WTC11 (cell line): ENCODE measurements at regions not wholly inside any gene's neighbourhood (a gene's known extent, or its start where the extent isn't known, plus 50 kb on each side); places are given as distances from the start of the nearest gene placed in this dataset.
"Not testable (repeated sequence)": the region's sequence is repeated elsewhere in the genome, so short reads cannot be mapped to it uniquely, and the experiment has no call there.

ENCODE experiments used
- ATAC-seq: fragments of 200-7000 bp; cut with Tn5 transposase; 2 replicates; pipeline ENCODE4 v1.10.0; 2021; ENCODE audit warnings: mild to moderate bottlenecking, moderate library complexity
- CTCF ChIA-PET: fragments of 300-600 bp; sonication (Branson Sonifier 250); formaldehyde crosslinking; loops from one replicate; lab custom pipeline; 2021; ENCODE audit warnings: antibody characterized with exemption; lab: Charles Lee
- POLR2A ChIA-PET: fragments of 350-600 bp; sonication (Branson Sonifier 250); formaldehyde crosslinking; loops from one replicate; lab custom pipeline; 2021; ENCODE audit warnings: antibody characterized with exemption; lab: Charles Lee
- DNase-seq: peaks from one replicate; pipeline ENCODE4 v3.0.0; 2021; ENCODE audit warnings: low spot score
- H3K27ac Mint-ChIP-seq: 2 replicates; pipeline ENCODE4 v1.8.0; 2021; ENCODE audit warnings: mixed read lengths
- H3K27me3 Mint-ChIP-seq: 2 replicates; pipeline ENCODE4 v1.8.0; 2021; ENCODE audit warnings: low read depth, mild to moderate bottlenecking, moderate library complexity, mixed read lengths
- H3K36me3 Mint-ChIP-seq: 2 replicates; pipeline ENCODE4 v1.8.0; 2021; ENCODE audit warnings: mixed read lengths
- H3K4me1 Mint-ChIP-seq: 2 replicates; pipeline ENCODE4 v1.8.0; 2022; ENCODE audit warnings: mixed read lengths
- H3K4me3 Mint-ChIP-seq: 2 replicates; pipeline ENCODE4 v1.8.0; 2021; ENCODE audit warnings: mild to moderate bottlenecking, moderate library complexity, mixed read lengths
- H3K9me3 Mint-ChIP-seq: 2 replicates; pipeline ENCODE4 v1.8.0; 2021; ENCODE audit warnings: mixed read lengths
- CBFB ChIP-seq: sonication (generic); formaldehyde crosslinking; IDR thresholded peaks from 2 replicates; pipeline ENCODE4 v1.8.1; 2022; ENCODE audit warnings: mild to moderate bottlenecking, low read depth, missing genetic modification reagents
- CREM ChIP-seq: sonication (generic); formaldehyde crosslinking; IDR thresholded peaks from 2 replicates; pipeline ENCODE4 v1.8.1; 2022; ENCODE audit warnings: mild to moderate bottlenecking, missing genetic modification reagents, moderate library complexity
- E2F5 ChIP-seq: sonication (generic); formaldehyde crosslinking; IDR thresholded peaks from 2 replicates; pipeline ENCODE4 v1.8.1; 2022; ENCODE audit warnings: mild to moderate bottlenecking, moderate library complexity, missing genetic modification reagents
- ESRRA ChIP-seq: sonication (generic); formaldehyde crosslinking; IDR thresholded peaks from 2 replicates; pipeline ENCODE4 v1.8.1; 2022; ENCODE audit warnings: mild to moderate bottlenecking, missing genetic modification reagents, borderline replicate concordance
- HMGA2 ChIP-seq: fragments of 250-450 bp; sonication (Bioruptor Pico); IDR thresholded peaks from 2 replicates; pipeline ENCODE4 v1.4.0; 2021; ENCODE audit warnings: mild to moderate bottlenecking, moderate library complexity
- JUN ChIP-seq: sonication (generic); formaldehyde crosslinking; IDR thresholded peaks from 2 replicates; pipeline ENCODE4 v1.8.0; 2023; ENCODE audit warnings: mild to moderate bottlenecking, missing genetic modification reagents
- MAX ChIP-seq: sonication (generic); formaldehyde crosslinking; IDR thresholded peaks from 2 replicates; pipeline ENCODE4 v1.8.0; 2022; ENCODE audit warnings: mild to moderate bottlenecking, missing genetic modification reagents
- MLX ChIP-seq: sonication (generic); formaldehyde crosslinking; IDR thresholded peaks from 2 replicates; pipeline ENCODE4 v1.8.1; 2023; ENCODE audit warnings: mild to moderate bottlenecking, missing genetic modification reagents, moderate library complexity
- NR1H2 ChIP-seq: sonication (generic); formaldehyde crosslinking; IDR thresholded peaks from 2 replicates; pipeline ENCODE4 v1.9.0; 2021; ENCODE audit warnings: mild to moderate bottlenecking, moderate library complexity, missing genetic modification reagents
- NR2C2 ChIP-seq: sonication (generic); formaldehyde crosslinking; IDR thresholded peaks from 2 replicates; pipeline ENCODE4 v1.8.0; 2022; ENCODE audit warnings: mild to moderate bottlenecking, missing genetic modification reagents
- PRRX2 ChIP-seq: fragments of 250-450 bp; sonication (Bioruptor Pico); IDR thresholded peaks from 2 replicates; pipeline ENCODE4 v1.8.0; 2021; ENCODE audit warnings: mild to moderate bottlenecking
- RORB ChIP-seq: fragments of 250-450 bp; sonication (Bioruptor Pico); IDR thresholded peaks from 2 replicates; pipeline ENCODE4 v1.9.0; 2021; ENCODE audit warnings: mild to moderate bottlenecking
- SOX15 ChIP-seq: fragments of 250-450 bp; sonication (Bioruptor Pico); IDR thresholded peaks from 2 replicates; pipeline ENCODE4 v1.9.0; 2021; ENCODE audit warnings: mild to moderate bottlenecking
- TCF7 ChIP-seq: sonication (generic); formaldehyde crosslinking; IDR thresholded peaks from 2 replicates; pipeline ENCODE4 v1.8.0; 2022; ENCODE audit warnings: mild to moderate bottlenecking, low read depth, missing genetic modification reagents, moderate library complexity
- USF2 ChIP-seq: sonication (generic); formaldehyde crosslinking; IDR thresholded peaks from 2 replicates; pipeline ENCODE4 v1.8.1; 2023; ENCODE audit warnings: mild to moderate bottlenecking, missing genetic modification reagents, moderate library complexity
- ZBTB21 ChIP-seq: sonication (generic); formaldehyde crosslinking; IDR thresholded peaks from 2 replicates; pipeline ENCODE4 v1.8.1; 2023; ENCODE audit warnings: mild to moderate bottlenecking, missing genetic modification reagents, borderline replicate concordance
- ZNF121 ChIP-seq: sonication (generic); formaldehyde crosslinking; IDR thresholded peaks from 2 replicates; pipeline ENCODE4 v1.8.0; 2023; ENCODE audit warnings: missing genetic modification reagents
- ZNF232 ChIP-seq: sonication (generic); formaldehyde crosslinking; IDR thresholded peaks from 2 replicates; pipeline ENCODE4 v1.8.0; 2022; ENCODE audit warnings: mild to moderate bottlenecking, missing genetic modification reagents
- ZNF396 ChIP-seq: fragments of 250-450 bp; sonication (Bioruptor Pico); IDR thresholded peaks from 2 replicates; pipeline ENCODE4 v1.8.0; 2021; ENCODE audit warnings: mild to moderate bottlenecking, moderate library complexity, borderline replicate concordance
- ZNF416 ChIP-seq: fragments of 250-450 bp; sonication (Bioruptor Pico); IDR thresholded peaks from 2 replicates; pipeline ENCODE4 v1.9.0; 2021; ENCODE audit warnings: mild to moderate bottlenecking, inconsistent platforms
- ZNF423 ChIP-seq: fragments of 250-450 bp; sonication (Bioruptor Pico); IDR thresholded peaks from 2 replicates; pipeline ENCODE4 v2.1.2; 2022; ENCODE audit warnings: mild to moderate bottlenecking, moderate library complexity

- TF ChIP-seq ZBTB21 (CRISPR knock-in tag) = no peak
- TF ChIP-seq NR2C2 (CRISPR knock-in tag) = no peak
- no peak for TF ChIP-seq CBFB (CRISPR knock-in tag)
- TF ChIP-seq MLX (CRISPR knock-in tag) = no peak
- TF ChIP-seq SOX15 (CRISPR knock-in tag) = no peak
- no peak for TF ChIP-seq ZNF416 (CRISPR knock-in tag)
- no peak for TF ChIP-seq ESRRA (CRISPR knock-in tag)
- TF ChIP-seq E2F5 = no peak
- no peak for TF ChIP-seq ZNF423 (CRISPR knock-in tag)
- TF ChIP-seq TCF7 = no peak
- TF ChIP-seq ZNF396 (CRISPR knock-in tag) = no peak
- TF ChIP-seq ZNF232 (CRISPR knock-in tag) = no peak
- TF ChIP-seq MAX (CRISPR knock-in tag) = no peak
- TF ChIP-seq RORB (CRISPR knock-in tag) = no peak
- no peak for TF ChIP-seq NR1H2
- TF ChIP-seq JUN (CRISPR knock-in tag) = no peak
- Mint-ChIP-seq H3K27me3 (peaks cover 39% of the 10 kb centered on the region), H3K4me3 (no peak overlapping the region), H3K4me1 (no peaks in the 10 kb centered on the region), H3K9me3 (no peaks in the 10 kb centered on the region), H3K36me3 (no peaks in the 10 kb centered on the region), H3K27ac (no peak overlapping the region)
- CTCF ChIA-PET = no interaction called here
- no peak for DNase-seq
- POLR2A ChIA-PET = no interaction called here
- no peak for ATAC-seq
Measured at GRCh38 chr7:115289971-115290370, 368.1 kb downstream of the MDFIC start.

- Mint-ChIP-seq H3K4me3 (no peak overlapping the region), H3K27me3 (no peaks in the 10 kb centered on the region), H3K36me3 (no peaks in the 10 kb centered on the region)
- DNase-seq = no peak
- TF ChIP-seq ZNF121 (no peak), PRRX2 (CRISPR knock-in tag) (no peak), CREM (no peak), USF2 (CRISPR knock-in tag) (no peak), ESRRA (CRISPR knock-in tag) (no peak), HMGA2 (CRISPR knock-in tag) (no peak)
- TF ChIP-seq, all 79 proteins: peak for 0
- Mint-ChIP-seq H3K27ac (no peak overlapping the region), H3K9me3 (peaks cover 5% of the 10 kb centered on the region; the same call in 1 of the 2 replicates), H3K4me1 (no peaks in the 10 kb centered on the region)
- ATAC-seq = no peak
- ChIA-PET POLR2A (no interaction called here), CTCF (no interaction called here)
Measured at GRCh38 chr7:115276791-115277190, 354.9 kb downstream of the MDFIC start.

- H3K9me3 Mint-ChIP-seq, CTCF ChIA-PET, H3K36me3 Mint-ChIP-seq, DNase-seq, ATAC-seq, H3K27ac Mint-ChIP-seq, H3K4me3 Mint-ChIP-seq, H3K27me3 Mint-ChIP-seq, H3K4me1 Mint-ChIP-seq: not testable (repeated sequence)
- POLR2A ChIA-PET = interaction anchor here (0.5 kb wide), 1 partner anchor 290 kb away, joined by 3 read pairs; no protein-coding TSS in a partner anchor
Measured at GRCh38 chr7:115273855-115274254, 352.0 kb downstream of the MDFIC start.
